DMS 273 (cell line): ENCODE measurements at regions not wholly inside any gene's neighbourhood (a gene's known extent, or its start where the extent isn't known, plus 50 kb on each side); places are given as distances from the start of the nearest gene placed in this dataset.
A peak's percentile ranks its signal among the peaks of the same experiment; 100 is the strongest.
"Not testable (repeated sequence)": the region's sequence is repeated elsewhere in the genome, so short reads cannot be mapped to it uniquely, and the experiment has no call there.

ENCODE experiments used
- DNase-seq: peaks from one replicate; lab custom pipeline; 2025; ENCODE audit not compliant: unreplicated experiment; lab: John Stamatoyannopoulos, UW

- peak; percentile 84 for DNase-seq
Observed at GRCh38 chr7:150046290-150047194, 172.8 kb downstream of the ATP6V0E2 start.

- peak; percentile 80 for DNase-seq
Observed at GRCh38 chr7:150047329-150047728, 173.6 kb downstream of the ATP6V0E2 start.

- peak; percentile 77 for DNase-seq
Observed at GRCh38 chr7:150047772-150048171, 174.0 kb downstream of the ATP6V0E2 start.

- peak; percentile 77 for DNase-seq
Observed at GRCh38 chr7:150048244-150049011, 174.7 kb downstream of the ATP6V0E2 start.

GRCh38 chr7:150049012-150049655, 175.4 kb downstream of the ATP6V0E2 start:
- peak; percentile 96 for DNase-seq

GRCh38 chr7:150053396-150053795, 179.6 kb downstream of the ATP6V0E2 start:
- not testable (repeated sequence) for DNase-seq

GRCh38 chr7:150054242-150054641, 180.5 kb downstream of the ATP6V0E2 start:
- not testable (repeated sequence) for DNase-seq

- DNase-seq: not testable (repeated sequence)
Observed at GRCh38 chr7:150060259-150061221, 186.8 kb downstream of the ATP6V0E2 start.

GRCh38 chr7:150063195-150063594, 189.4 kb downstream of the ATP6V0E2 start:
- DNase-seq: not testable (repeated sequence)

GRCh38 chr7:150069555-150070313, 196.0 kb downstream of the ATP6V0E2 start:
- peak; percentile 90 for DNase-seq

GRCh38 chr7:150077543-150077942, 203.8 kb downstream of the ATP6V0E2 start:
- not testable (repeated sequence) for DNase-seq

GRCh38 chr7:150081865-150082264, 208.1 kb downstream of the ATP6V0E2 start:
- DNase-seq: not testable (repeated sequence)

- DNase-seq: not testable (repeated sequence)
Observed at GRCh38 chr7:150084724-150085123, 211.0 kb downstream of the ATP6V0E2 start.

- peak; percentile 37 for DNase-seq
Observed at GRCh38 chr7:150087478-150087877, 213.7 kb downstream of the ATP6V0E2 start.

- DNase-seq: peak; percentile 33
Observed at GRCh38 chr7:150089139-150089538, 215.4 kb downstream of the ATP6V0E2 start.

- DNase-seq: peak; percentile 59
Observed at GRCh38 chr7:150090776-150091175, 217.0 kb downstream of the ATP6V0E2 start.

GRCh38 chr7:150093897-150094296, 220.1 kb downstream of the ATP6V0E2 start:
- peak; percentile 86 for DNase-seq

GRCh38 chr7:150096213-150096994, 222.6 kb downstream of the ATP6V0E2 start:
- not testable (repeated sequence) for DNase-seq

GRCh38 chr7:150098592-150098991, 224.6 kb upstream of the LRRC61 start:
- not testable (repeated sequence) for DNase-seq
